Panc1 (cell line): ENCODE measurements at regions not wholly inside any gene's neighbourhood (a gene's known extent, or its start where the extent isn't known, plus 50 kb on each side); places are given as distances from the start of the nearest gene placed in this dataset.

ENCODE experiments used
- POLR2AphosphoS5 ChIP-seq: IDR thresholded peaks from 2 replicates; pipeline ENCODE4 v1.6.1; 2012; ENCODE audit warnings: mild to moderate bottlenecking, low read depth, low read length, moderate library complexity
- SIN3A ChIP-seq: IDR thresholded peaks from 2 replicates; pipeline ENCODE4 v1.6.1; 2012; ENCODE audit warnings: low read depth, mild to moderate bottlenecking, low read length, moderate library complexity, borderline replicate concordance; ENCODE audit not compliant: insufficient read depth
- TCF7L2 ChIP-seq: IDR thresholded peaks from 2 replicates; pipeline ENCODE4 v1.6.1; 2011; ENCODE audit warnings: mild to moderate bottlenecking, low read depth, low read length, inconsistent platforms
- TF ChIP-seq, protein P1 (sequence below): fragments of 450-650 bp; IDR thresholded peaks from 2 replicates; pipeline ENCODE4 v1.5.1; 2017; ENCODE audit warnings: mild to moderate bottlenecking
- TF ChIP-seq, protein P2 (sequence below), 2 experiments: IDR thresholded peaks; 2 replicates each; pipeline ENCODE4 v1.6.1; 2011 to 2012; ENCODE audit warnings: low read depth in 2 of 2, control low read depth in 1 of 2, low read length in 1 of 2, mild to moderate bottlenecking in 1 of 2, moderate library complexity in 1 of 2; ENCODE audit not compliant: insufficient read depth in 1 of 2

DNA sequence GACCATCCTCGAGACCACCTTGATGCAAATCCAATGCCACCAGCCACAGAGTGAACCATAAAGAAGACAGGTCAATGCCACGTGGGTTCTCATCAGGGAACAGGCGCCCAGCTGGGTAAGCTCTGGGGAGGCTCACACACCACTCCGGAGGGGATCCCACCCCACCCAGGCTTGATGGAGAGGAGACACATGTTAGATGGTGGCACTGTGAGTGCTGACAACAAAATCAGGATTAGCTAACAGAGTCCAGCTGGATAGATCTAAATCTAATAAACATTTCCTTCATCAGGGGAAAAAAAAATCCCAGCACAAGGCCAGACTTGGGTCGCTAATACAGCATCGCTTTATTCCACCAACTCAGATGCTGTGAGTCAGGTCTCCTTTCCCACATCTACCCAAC, 132.2 kb upstream of the TNR start:
- TF ChIP-seq, protein P1, sequence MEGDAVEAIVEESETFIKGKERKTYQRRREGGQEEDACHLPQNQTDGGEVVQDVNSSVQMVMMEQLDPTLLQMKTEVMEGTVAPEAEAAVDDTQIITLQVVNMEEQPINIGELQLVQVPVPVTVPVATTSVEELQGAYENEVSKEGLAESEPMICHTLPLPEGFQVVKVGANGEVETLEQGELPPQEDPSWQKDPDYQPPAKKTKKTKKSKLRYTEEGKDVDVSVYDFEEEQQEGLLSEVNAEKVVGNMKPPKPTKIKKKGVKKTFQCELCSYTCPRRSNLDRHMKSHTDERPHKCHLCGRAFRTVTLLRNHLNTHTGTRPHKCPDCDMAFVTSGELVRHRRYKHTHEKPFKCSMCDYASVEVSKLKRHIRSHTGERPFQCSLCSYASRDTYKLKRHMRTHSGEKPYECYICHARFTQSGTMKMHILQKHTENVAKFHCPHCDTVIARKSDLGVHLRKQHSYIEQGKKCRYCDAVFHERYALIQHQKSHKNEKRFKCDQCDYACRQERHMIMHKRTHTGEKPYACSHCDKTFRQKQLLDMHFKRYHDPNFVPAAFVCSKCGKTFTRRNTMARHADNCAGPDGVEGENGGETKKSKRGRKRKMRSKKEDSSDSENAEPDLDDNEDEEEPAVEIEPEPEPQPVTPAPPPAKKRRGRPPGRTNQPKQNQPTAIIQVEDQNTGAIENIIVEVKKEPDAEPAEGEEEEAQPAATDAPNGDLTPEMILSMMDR = no peak
- TF ChIP-seq SIN3A = no peak
- TF ChIP-seq, protein P2, sequence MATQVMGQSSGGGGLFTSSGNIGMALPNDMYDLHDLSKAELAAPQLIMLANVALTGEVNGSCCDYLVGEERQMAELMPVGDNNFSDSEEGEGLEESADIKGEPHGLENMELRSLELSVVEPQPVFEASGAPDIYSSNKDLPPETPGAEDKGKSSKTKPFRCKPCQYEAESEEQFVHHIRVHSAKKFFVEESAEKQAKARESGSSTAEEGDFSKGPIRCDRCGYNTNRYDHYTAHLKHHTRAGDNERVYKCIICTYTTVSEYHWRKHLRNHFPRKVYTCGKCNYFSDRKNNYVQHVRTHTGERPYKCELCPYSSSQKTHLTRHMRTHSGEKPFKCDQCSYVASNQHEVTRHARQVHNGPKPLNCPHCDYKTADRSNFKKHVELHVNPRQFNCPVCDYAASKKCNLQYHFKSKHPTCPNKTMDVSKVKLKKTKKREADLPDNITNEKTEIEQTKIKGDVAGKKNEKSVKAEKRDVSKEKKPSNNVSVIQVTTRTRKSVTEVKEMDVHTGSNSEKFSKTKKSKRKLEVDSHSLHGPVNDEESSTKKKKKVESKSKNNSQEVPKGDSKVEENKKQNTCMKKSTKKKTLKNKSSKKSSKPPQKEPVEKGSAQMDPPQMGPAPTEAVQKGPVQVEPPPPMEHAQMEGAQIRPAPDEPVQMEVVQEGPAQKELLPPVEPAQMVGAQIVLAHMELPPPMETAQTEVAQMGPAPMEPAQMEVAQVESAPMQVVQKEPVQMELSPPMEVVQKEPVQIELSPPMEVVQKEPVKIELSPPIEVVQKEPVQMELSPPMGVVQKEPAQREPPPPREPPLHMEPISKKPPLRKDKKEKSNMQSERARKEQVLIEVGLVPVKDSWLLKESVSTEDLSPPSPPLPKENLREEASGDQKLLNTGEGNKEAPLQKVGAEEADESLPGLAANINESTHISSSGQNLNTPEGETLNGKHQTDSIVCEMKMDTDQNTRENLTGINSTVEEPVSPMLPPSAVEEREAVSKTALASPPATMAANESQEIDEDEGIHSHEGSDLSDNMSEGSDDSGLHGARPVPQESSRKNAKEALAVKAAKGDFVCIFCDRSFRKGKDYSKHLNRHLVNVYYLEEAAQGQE (IDR thresholded peaks at IDR 0.05; ENCODE audit: insufficient read depth in 1 of 2, low read depth in 2 of 2, low read length in 1 of 2) = no peak
- TF ChIP-seq TCF7L2 = no peak
- no peak for TF ChIP-seq POLR2AphosphoS5
